BLaER1 treated with 17β-estradiol and CSF1 and Interleukin-3, amounts not matched to agents 10 nM and 100 nM (cell line): ENCODE measurements at regions not wholly inside any gene's neighbourhood (a gene's known extent, or its start where the extent isn't known, plus 50 kb on each side); places are given as distances from the start of the nearest gene placed in this dataset.

Experiments used
- H3K27ac ChIP-seq, 11 experiments: shearing (Covaris generic); formaldehyde crosslinking; 2 replicates each; pipeline ENCODE4 v1.8.1; 2022
- H3K27me3 ChIP-seq, 11 experiments: shearing (Covaris generic); formaldehyde crosslinking; 2 replicates each; pipeline ENCODE4 v1.8.1; 2022
- H3K36me3 ChIP-seq, 11 experiments: shearing (Covaris generic); formaldehyde crosslinking; 2 replicates each; pipeline ENCODE4 v1.8.1; 2022
- H3K4me1 ChIP-seq, 10 experiments: shearing (Covaris generic); formaldehyde crosslinking; 2 replicates each; pipeline ENCODE4 v1.8.1; 2022
- H3K4me2 ChIP-seq, 11 experiments: shearing (Covaris generic); formaldehyde crosslinking; 2 replicates each; pipeline ENCODE4 v1.8.1; 2022
- H3K4me3 ChIP-seq, 10 experiments: shearing (Covaris generic); formaldehyde crosslinking; 2 replicates each; pipeline ENCODE4 v1.8.1; 2022
- H3K9ac ChIP-seq, 11 experiments: shearing (Covaris generic); formaldehyde crosslinking; 2 replicates each; pipeline ENCODE4 v1.8.1; 2022
- H3K9me3 ChIP-seq, 11 experiments: shearing (Covaris generic); formaldehyde crosslinking; replicated peaks in 1 of 11; 2 replicates each; pipeline ENCODE4 v1.8.1; 2022
- H4K20me1 ChIP-seq, 11 experiments: shearing (Covaris generic); formaldehyde crosslinking; 2 replicates each; pipeline ENCODE4 v1.8.1; 2022
- Cebpa-rat ChIP-seq, 11 experiments: shearing (Covaris generic); IDR thresholded peaks; 2 replicates each; pipeline ENCODE4 v1.8.1; 2022

DNA sequence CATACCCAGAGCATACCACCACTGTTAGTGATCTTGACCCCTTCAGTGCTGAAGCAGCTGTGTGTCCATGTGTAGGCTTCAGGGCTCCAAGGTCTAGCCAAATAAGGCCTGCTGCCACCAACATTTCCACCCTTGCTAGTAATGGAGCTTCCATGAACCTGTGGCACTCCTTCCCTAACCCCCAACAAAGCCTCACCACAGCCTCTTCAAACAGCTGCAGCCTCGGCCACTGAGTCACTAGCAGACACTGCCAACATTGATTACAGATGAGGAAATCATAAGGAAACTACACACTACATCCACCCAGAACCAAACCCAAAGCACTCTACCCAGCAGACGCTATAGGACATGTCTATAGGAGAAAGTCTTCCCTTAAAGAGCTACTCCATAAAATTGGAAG is 610.7 kb downstream of the KCNJ2 start:
- H3K27me3 ChIP-seq, result no peaks in the 10 kb centered on the region
- no peak overlapping the region for H3K27ac ChIP-seq
- H3K36me3 ChIP-seq, result no peaks in the 10 kb centered on the region
- peaks cover 3 to 14% (median 11%) of the 10 kb centered on the region in 11 experiments; a peak in 9 of 22 replicates for H3K9me3 ChIP-seq
- H3K4me1 ChIP-seq, result peaks cover 0 to 4% (median 0%) of the 10 kb centered on the region in 10 experiments; a peak in 2 of 20 replicates
- H4K20me1 ChIP-seq, result no peaks in the 10 kb centered on the region
- no peak overlapping the region for H3K4me2 ChIP-seq
- no peak overlapping the region for H3K9ac ChIP-seq
- TF ChIP-seq Cebpa-rat (IDR thresholded peaks at IDR 0.05), result no peak
- H3K4me3 ChIP-seq, result no peak overlapping the region

DNA sequence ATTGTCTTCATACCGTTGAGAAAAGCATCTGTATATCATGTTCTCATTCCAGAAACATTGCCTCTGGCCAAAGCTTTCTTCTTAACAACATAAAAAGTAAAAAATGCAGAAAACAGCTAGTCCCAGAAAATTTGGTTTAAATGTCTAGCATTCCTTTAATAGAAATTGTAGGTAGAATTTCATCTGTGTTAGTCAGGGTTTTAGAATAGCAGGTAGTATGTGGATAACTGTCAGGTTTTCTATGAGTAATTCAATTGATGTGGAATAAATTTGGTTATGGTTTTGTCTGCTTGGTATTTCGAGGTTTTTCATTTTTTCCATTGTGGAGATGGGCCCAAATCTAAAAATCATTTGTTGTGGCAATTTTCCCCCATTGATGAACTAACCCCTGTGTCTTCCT is 616.7 kb downstream of the KCNJ2 start:
- Histone ChIP-seq H3K9ac (no peak overlapping the region), H3K4me3 (no peak overlapping the region), H3K27ac (no peak overlapping the region), H3K27me3 (no peaks in the 10 kb centered on the region), H3K4me1 (no peaks in the 10 kb centered on the region), H4K20me1 (no peaks in the 10 kb centered on the region), H3K36me3 (no peaks in the 10 kb centered on the region), H3K9me3 (peaks cover 8 to 21% (median 19%) of the 10 kb centered on the region in 11 experiments; a peak in 18 of 22 replicates), H3K4me2 (no peak overlapping the region)
- TF ChIP-seq Cebpa-rat (IDR thresholded peaks at IDR 0.05), result no peak

DNA sequence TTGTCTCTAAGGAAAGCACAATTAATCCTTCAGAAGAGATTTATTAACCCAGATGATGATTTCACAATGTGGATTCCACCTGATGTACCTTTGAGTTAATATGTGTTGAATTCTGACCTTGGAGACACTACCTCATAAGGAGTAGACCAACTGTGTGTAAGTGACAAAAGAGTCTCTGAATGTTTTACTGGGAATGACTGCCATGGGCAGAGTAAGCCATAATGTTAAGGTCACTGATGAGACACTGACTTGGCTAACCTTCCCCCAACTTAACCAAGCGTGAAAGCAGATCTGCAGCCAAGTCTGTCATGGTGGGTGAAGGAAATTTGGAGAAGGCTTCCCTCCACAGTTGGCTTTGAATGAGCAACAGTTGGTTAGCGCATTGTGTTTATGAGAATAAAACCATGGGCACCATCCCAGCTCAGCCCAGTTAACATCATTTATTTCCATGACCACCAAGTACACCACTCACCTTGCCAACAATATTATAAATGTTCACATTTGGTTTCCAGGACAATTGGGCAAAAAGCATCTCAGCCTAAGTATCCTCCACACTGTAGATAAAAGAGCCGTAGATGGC is 618.5 kb downstream of the KCNJ2 start:
- TF ChIP-seq Cebpa-rat (IDR thresholded peaks at IDR 0.05), result no peak
- Histone ChIP-seq H4K20me1 (no peaks in the 10 kb centered on the region), H3K9me3 (peaks cover 8 to 17% (median 15%) of the 10 kb centered on the region in 11 experiments; a peak in 18 of 22 replicates), H3K4me3 (no peak overlapping the region), H3K36me3 (no peaks in the 10 kb centered on the region), H3K4me2 (no peak overlapping the region), H3K4me1 (no peaks in the 10 kb centered on the region), H3K9ac (no peak overlapping the region), H3K27me3 (no peaks in the 10 kb centered on the region), H3K27ac (no peak overlapping the region)

DNA sequence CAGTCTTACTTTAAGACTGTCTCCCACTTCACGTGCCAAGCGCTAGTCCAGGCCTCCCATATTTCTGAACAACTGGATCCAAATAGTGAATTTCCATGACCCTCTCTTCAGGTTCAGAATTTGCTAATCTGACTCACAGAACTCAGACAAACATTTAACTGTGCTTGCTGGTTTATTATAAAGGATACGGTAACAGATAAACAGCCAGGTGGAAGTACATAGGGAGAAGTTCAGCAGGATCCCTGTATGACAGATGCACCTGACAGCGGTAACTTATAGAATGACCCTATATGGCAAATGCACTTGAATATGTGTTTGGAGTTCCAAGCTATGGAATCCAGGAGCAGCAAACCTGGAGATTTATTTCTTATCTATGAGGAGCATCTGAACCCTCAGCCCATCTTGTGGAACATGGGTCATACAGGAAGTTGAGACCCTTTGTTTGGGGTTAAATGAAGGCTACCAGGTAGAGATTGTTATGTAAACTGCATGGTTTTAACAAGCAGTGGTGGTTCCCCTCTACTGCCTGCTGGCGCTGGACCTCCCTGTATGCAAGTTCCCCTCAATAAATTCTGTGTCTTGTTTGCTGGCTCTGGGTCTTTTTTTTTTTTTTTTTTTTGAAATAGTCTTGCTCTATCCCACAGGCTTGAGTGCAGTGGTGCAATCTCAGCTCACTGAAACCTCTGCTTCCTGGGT is 622.6 kb downstream of the KCNJ2 start:
- H3K9ac ChIP-seq, result no peak overlapping the region
- no peaks in the 10 kb centered on the region for H3K36me3 ChIP-seq
- no peak overlapping the region for H3K4me2 ChIP-seq
- H3K27ac ChIP-seq, result no peak overlapping the region
- H3K4me1 ChIP-seq, result peaks cover 0 to 3% (median 0%) of the 10 kb centered on the region in 10 experiments; a peak in 3 of 20 replicates
- TF ChIP-seq Cebpa-rat (IDR thresholded peaks at IDR 0.05), result no peak
- no peaks in the 10 kb centered on the region for H3K27me3 ChIP-seq
- H3K4me3 ChIP-seq, result no peak overlapping the region
- no peaks in the 10 kb centered on the region for H4K20me1 ChIP-seq
- peaks cover 5 to 13% (median 12%) of the 10 kb centered on the region in 11 experiments; a peak in 19 of 22 replicates for H3K9me3 ChIP-seq

DNA sequence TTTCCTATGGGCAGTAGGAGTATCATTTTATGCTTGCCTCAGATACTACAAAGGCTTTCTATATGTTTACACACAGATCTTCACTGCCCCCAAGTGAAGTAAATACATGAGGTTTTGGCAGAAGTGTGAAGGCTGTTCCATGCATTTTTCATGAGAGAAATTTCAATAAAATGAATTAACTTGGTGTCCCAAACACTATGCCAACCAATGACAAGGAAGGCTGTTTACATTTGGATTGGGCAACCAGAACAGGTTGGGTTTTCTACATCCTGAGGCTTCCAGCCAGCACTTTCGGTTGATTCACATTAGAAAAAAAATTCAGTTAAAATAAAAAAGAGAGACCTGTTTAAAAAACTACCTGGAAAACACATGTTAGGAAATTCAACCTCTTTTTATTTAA is 625.4 kb downstream of the KCNJ2 start:
- TF ChIP-seq Cebpa-rat (IDR thresholded peaks at IDR 0.05), result no peak
- Histone ChIP-seq H3K4me1 (peaks cover 0 to 6% (median 0%) of the 10 kb centered on the region in 10 experiments; a peak in 3 of 20 replicates), H3K9ac (no peak overlapping the region), H3K36me3 (no peaks in the 10 kb centered on the region), H3K4me2 (no peak overlapping the region), H4K20me1 (no peaks in the 10 kb centered on the region), H3K9me3 (peaks cover 4 to 15% (median 12%) of the 10 kb centered on the region in 11 experiments; a peak in 19 of 22 replicates), H3K27me3 (no peaks in the 10 kb centered on the region), H3K27ac (no peak overlapping the region), H3K4me3 (no peak overlapping the region)

DNA sequence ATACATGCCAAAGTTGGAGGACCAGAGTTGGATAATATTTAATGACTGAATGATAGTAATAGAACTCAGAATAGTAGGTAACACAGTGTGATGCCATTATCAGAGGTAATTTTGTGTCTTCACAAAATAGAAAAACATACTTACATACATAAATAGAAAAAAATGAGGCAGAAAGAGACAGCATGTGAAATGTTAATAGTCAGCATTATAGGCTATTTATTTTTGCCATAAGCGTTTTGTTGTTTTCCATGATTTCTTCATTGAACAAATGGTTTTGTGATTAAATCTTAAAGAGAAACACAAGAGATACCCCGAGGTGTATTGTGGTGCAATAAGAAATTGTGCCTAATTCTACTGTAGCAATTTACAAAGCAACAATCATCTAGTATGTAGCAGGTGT is 626.3 kb downstream of the KCNJ2 start:
- Histone ChIP-seq H3K36me3 (no peaks in the 10 kb centered on the region), H3K4me3 (no peak overlapping the region), H3K4me2 (no peak overlapping the region), H3K9ac (no peak overlapping the region), H3K27me3 (no peaks in the 10 kb centered on the region), H3K9me3 (peaks cover 4 to 13% (median 10%) of the 10 kb centered on the region in 11 experiments; a peak in 15 of 22 replicates), H3K27ac (no peak overlapping the region), H3K4me1 (peaks cover 0 to 6% (median 0%) of the 10 kb centered on the region in 10 experiments; a peak in 3 of 20 replicates), H4K20me1 (no peaks in the 10 kb centered on the region)
- no peak for TF ChIP-seq Cebpa-rat (IDR thresholded peaks at IDR 0.05)

DNA sequence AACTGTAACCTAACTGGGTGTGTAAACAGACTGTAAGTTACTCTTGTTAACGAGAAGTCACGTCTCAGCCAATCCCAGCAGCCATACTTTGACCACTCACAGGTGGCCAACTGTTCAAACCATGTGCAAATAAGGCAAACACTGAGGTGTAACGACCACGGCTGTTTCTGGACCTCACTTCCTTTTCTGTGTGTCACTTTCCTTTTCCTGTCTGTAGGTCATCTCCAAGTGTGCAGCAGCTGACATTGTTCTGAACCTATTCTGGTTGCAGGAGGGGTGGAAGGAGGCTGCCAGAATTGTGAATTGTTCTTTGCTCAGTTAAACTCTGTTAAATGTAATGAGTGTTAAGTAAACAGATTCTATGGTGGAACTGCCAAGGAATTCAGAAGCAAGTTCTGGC is 627.4 kb downstream of the KCNJ2 start:
- H3K4me3 ChIP-seq, result no peak overlapping the region
- no peaks in the 10 kb centered on the region for H4K20me1 ChIP-seq
- no peak for TF ChIP-seq Cebpa-rat (IDR thresholded peaks at IDR 0.05)
- no peaks in the 10 kb centered on the region for H3K27me3 ChIP-seq
- peaks cover 0 to 6% (median 0%) of the 10 kb centered on the region in 10 experiments; a peak in 3 of 20 replicates for H3K4me1 ChIP-seq
- H3K4me2 ChIP-seq, result peak overlapping the region in 2 of 11 experiments; percentile 8 to 29; a peak in 2 of 22 replicates
- H3K9ac ChIP-seq, result no peak overlapping the region
- H3K27ac ChIP-seq, result no peak overlapping the region
- H3K36me3 ChIP-seq, result no peaks in the 10 kb centered on the region
- H3K9me3 ChIP-seq, result peaks cover 4 to 13% (median 10%) of the 10 kb centered on the region in 11 experiments; a peak in 15 of 22 replicates

DNA sequence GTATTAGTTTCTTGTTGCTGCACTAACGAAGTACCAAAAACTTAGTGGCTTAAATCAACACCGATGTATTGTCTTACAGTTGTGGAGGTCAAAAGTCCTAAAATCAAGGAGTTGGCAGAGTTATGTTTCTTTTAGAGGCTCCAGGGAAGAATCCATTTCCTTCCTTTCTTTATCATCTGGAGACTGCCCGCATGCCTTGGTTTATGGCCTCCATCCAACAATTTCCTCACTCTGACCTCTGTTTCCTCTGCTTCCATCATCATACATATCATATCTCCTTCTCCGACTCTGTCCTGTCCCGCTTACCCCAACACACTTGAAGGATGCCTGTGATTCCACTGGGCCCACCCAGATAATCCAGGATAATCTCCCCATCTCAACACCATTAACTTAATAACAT is 627.8 kb downstream of the KCNJ2 start:
- H3K4me3 ChIP-seq, result no peak overlapping the region
- peaks cover 0 to 6% (median 0%) of the 10 kb centered on the region in 10 experiments; a peak in 3 of 20 replicates for H3K4me1 ChIP-seq
- peaks cover 4 to 13% (median 10%) of the 10 kb centered on the region in 11 experiments; a peak in 15 of 22 replicates for H3K9me3 ChIP-seq
- no peaks in the 10 kb centered on the region for H4K20me1 ChIP-seq
- TF ChIP-seq Cebpa-rat (IDR thresholded peaks at IDR 0.05), result no peak
- no peaks in the 10 kb centered on the region for H3K36me3 ChIP-seq
- H3K27me3 ChIP-seq, result no peaks in the 10 kb centered on the region
- no peak overlapping the region for H3K9ac ChIP-seq
- H3K4me2 ChIP-seq, result peak overlapping the region in 2 of 11 experiments; percentile 8 to 29; a peak in 2 of 22 replicates
- H3K27ac ChIP-seq, result no peak overlapping the region

DNA sequence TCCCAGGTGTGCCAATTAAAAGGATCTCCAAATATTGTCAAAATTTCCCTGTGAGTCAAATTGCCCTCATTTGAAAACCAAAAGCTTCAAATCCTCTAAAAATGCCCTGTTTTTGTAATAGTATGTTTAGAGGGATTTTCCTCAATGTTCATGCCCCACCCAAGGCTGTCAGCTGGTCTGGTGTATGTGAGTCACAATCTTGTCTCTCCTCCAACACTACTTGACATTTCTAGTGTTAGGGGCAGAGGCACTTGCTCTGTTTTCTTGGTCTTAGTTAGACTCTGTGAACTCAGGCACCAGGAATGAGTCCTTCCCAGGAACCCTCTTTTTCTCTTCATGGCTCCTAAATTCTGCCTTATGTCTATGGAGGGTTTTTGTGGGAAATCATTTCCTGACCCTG is 634.8 kb downstream of the KCNJ2 start:
- Histone ChIP-seq H3K36me3 (no peaks in the 10 kb centered on the region), H3K27ac (no peak overlapping the region), H3K9me3 (peaks cover 0 to 3% (median 0%) of the 10 kb centered on the region in 11 experiments; a peak in 1 of 22 replicates), H3K9ac (no peak overlapping the region), H3K27me3 (no peaks in the 10 kb centered on the region), H3K4me2 (no peak overlapping the region), H3K4me3 (no peak overlapping the region), H4K20me1 (no peaks in the 10 kb centered on the region), H3K4me1 (no peaks in the 10 kb centered on the region)
- TF ChIP-seq Cebpa-rat (IDR thresholded peaks at IDR 0.05), result no peak
